NAMALWA (cell line): ENCODE measurements at regions not wholly inside any gene's neighbourhood (a gene's known extent, or its start where the extent isn't known, plus 50 kb on each side); places are given as distances from the start of the nearest gene placed in this dataset.
"Not testable (repeated sequence)": the region's sequence is repeated elsewhere in the genome, so short reads cannot be mapped to it uniquely, and the experiment has no call there.

Source experiments
- DNase-seq: peaks from one replicate; pipeline ENCODE4 v3.0.0-alpha.2; 2015; ENCODE audit warnings: low spot score

DNA sequence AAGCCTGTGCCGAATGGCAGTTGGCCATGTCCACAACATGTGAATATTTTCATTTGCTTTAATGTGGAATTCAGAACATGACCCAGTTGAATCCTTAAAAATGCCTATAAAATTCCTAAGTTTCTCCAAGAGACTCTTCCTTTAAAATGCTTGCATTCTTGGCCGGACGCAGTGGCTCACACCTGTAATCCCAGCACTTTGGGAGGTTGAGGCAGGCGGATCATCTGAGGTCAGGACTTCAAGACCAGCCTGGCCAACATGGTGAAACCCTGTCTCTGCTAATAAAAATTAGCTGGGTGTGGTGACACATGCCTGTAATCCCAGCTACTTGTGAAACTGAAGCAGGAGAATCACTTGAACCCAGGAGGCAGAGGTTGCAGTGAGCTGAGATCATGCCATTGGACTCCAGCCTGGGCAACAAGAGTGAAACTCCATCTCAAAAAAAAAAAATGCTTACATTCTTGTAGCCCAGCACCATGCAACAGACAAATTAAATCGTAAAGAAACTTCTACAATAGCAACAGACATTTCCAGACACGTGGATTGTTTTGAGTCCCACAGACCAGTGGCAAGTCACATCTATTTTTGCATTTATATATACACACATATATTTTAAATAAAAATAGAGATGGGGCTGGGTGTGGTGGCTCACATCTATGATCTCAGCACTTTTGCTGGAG is 274.4 kb downstream of the GOLGA6L6 start:
- not testable (repeated sequence) for DNase-seq

DNA sequence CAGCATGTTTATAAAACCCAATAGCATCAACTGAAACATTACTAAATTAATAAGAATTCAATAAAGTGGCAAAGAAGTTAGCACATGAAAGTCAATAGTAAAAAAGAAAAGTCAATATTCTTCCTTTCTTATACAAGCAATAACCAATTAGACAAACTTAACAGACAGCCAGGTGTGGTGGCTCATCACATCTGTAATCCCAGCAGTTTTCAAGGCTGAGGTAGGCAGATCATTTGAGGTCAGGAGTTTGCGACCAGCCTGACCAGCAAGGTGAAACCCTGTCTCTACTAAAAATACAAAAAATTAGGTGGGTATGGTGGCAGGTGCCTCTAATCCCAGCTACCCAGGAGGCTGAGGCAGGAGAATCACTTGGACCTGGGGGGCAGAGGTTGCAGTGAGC is 275.9 kb downstream of the GOLGA6L6 start:
- DNase-seq, result not testable (repeated sequence)

DNA sequence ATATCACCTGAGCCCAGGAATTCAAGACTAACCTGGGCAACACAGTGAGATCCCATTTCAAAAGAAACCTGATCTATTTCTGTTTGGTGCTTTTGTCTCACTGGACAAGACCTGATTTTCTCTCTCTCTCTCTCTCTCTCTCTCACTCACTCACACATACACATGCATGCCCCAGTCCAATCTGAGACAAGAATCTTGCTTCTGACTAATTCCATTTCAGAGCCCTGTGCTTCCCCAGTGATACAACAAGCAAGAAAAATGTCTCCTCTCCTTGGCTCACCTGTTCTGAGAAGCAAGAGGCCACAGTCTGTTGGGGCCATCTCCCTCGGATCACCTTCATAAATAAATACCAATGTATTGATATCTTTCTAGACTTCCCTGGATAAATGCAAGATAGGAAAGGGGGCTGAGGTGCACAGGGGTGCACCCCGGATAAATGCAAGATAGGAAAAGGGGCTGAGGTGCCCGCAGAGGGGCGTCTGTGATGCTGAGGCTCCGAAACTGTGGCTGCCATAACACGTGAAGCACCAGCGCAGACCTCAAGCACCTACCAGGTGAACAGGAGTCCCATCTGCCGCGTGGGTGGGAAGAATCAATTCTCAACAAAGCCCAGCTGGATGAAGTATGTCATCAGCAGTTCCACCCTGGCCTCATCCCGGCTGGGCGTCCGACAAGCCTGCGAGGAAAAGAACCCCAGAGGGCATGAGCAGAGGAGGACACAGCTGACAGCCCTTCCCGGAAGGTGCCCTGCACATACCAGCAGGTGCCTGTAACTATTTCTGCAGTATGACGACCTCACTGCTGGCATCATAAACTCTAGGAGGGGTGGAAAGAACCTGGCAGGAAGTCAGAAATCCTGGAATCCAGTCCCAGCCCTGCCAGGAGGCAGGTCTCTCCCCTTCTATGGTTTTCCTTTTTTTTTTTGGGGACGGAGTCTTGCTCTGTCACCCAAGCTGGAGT is 280.0 kb downstream of the GOLGA6L6 start:
- not testable (repeated sequence) for DNase-seq

DNA sequence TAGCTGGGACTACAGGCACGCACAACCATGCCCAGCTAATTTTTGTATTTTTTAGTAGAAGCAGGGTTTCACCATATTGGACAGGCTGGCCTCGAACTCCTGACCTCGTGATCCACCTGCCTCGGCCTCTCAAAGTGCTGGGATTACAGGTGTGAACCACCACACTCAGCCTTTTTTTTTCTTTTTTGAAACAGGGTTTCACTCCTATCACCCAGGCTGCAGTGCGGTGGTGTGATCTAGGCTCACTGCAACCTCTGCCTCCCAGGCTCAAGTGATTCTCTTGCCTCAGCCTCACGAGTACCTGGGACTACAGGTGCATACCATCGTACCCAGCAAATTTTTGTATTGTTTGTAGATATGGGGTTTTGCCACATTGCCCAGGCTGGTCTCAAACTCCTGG is 280.9 kb downstream of the GOLGA6L6 start:
- not testable (repeated sequence) for DNase-seq

DNA sequence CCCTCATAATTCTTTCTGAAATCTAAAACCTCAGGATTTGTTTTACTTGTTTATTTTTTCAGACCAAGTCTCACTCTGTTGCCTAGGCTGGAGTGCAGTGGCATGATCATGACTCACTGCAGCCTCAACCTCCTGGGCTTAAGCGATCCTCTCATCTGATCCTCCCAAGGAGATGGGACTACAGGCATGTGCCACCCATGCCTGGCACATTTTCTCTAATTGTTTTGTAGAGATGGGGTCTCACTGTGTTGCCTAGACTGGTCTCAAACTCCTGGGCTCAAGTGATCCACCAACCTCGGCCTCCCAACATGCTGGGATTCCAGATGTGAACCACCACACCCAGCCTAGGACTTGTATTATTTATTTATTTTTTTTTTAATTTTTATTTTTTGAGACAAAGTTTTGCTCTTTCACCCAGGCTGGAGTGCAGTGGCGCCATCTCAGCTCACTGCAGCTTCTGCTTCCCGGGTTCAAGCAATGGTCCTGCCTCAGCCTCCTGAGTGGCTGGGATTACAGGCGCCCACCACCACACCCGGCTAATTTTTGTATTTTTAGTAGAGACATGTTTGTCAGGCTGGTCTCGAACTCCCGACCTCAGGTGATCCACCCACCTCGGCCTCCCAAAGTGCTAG is 281.9 kb downstream of the GOLGA6L6 start:
- DNase-seq, result not testable (repeated sequence)

DNA sequence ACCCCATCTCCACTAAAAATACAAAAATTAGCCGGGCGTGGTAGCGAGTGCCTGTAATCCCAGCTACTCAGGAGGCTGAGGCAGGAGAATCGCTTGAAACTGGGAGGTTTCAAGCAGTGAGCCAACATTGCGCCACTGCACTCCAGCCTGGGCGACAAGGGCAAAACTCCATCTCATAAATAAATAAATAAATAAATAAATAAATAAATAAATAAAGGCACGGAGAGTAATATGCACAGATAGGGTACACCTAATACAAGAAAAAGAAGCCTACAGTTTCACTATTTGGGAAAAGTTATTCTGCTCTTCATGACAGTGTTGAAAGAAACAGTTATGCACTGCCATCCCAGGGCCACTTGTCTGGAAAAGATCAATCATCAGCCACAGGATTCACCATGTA is 285.2 kb downstream of the GOLGA6L6 start:
- DNase-seq, result not testable (repeated sequence)

DNA sequence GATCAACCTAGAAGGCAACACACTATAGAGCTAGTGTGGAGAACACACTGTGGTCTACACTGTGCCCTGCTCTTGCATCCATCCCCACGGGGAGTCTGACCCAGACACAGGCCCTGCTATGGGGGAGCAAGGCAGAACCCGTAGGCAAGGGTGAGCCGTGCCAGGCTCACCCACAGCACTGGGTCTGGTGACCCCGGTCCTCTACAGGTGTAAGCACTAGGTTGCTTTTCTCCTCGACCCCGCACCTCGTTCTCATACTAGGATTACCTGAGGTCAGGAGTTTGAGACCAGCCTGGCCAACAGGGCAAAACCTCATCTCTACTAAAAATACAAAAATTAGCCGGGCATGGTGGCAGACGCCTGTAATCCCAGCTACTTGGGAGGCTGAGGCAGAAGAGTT is 286.0 kb downstream of the GOLGA6L6 start:
- not testable (repeated sequence) for DNase-seq

DNA sequence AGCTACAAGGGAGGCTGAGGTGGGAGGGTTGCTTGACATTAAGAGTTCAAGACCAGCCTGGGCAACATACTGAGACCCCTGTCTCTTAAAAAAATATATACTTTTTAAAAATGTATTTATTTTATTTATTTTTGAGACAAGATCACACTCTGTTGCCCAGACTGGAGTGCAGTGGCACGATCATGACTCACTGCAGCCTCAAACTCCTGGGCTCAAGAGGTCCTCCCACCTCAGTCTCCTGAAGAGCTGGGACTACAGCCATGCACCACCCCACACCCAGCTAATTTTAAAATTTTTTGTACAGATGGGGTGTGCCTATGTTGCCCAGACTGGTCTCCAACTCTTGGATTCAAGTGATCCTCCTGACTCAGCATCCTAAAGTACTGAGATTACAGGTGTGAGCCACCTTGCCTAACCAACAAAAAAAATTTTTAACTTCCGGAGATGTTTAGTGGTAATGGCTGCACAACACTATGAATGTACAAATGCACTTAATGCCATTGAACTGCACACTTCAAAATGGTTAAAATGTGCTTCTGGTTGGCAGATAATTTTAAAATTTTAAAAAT is 288.5 kb downstream of the GOLGA6L6 start:
- not testable (repeated sequence) for DNase-seq

DNA sequence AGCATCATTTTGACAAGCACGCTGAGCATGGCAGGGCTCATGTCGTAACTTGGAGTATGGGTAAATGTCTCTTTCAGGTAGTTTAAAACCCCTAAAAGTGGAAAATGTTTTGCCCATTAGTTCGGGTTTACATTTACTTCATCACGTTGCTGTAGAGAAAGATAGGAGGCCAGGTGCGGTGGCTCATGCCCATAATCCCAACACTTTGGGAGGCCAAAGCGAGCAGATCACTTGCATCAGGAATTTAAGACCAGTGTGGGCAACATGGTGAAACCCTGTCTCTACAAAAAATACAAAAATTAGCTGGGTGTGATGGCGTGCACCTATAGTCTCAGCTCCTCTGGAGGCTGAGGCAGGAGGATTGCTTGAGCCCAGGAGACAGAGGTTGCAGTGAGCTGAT is 289.6 kb downstream of the GOLGA6L6 start:
- DNase-seq, result not testable (repeated sequence)

DNA sequence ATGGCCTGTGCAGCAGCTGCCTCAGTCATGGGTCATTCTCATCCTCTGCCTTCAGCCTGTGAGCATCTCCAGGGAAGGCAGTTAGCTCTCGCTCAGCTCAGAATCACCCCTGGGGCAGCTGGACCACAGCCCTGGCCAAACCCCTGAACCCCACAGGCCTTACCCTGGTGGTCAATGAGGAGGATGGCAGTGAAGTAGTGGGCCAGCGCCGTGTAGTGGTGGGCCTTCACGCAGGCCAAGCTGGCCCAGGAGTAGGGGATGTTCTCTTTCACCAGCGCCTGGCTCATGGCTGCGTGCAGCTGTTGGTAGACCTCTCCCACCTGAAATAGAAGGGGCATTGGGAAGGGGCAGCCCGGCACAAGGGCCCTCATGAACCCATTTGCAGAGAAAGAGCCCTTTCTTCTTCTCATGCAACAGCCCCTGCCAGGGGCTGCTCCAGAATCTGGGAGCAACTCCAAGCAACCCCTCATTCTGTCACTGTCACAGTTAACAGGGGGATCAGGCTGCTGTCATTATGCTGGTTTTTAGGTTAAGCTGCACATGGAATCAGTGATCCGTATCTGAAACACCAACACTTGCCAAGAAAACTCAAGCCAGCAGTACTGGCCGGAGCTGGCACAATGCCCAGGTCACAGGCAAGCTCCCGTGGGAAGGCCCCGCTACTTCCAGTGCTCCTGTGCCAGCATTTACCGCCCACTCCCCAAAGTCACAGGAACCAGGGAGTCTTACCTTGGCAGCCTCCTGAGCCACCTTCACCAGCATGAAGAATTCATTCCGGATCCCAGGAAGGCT is 290.2 kb downstream of the GOLGA6L6 start:
- DNase-seq, result not testable (repeated sequence)

DNA sequence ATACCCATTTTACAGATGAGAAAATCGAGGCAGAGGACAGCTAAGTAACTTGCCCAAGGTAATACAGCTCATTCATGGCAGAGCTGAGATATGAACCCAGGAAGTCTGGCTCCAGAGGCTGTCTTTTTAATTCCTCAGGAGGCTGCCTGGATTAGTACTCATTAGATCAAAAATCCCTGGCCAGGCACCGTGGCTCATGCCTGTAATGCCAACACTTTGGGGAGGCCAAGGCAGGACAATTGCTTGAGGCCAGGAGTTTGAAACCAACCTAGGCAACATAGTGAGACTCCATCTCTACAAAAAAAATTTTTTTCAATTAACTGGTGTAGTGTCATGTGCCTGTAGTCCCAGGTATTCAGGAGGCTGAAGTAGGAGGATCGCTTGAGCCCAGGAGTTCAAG is 291.4 kb downstream of the GOLGA6L6 start:
- DNase-seq, result not testable (repeated sequence)

DNA sequence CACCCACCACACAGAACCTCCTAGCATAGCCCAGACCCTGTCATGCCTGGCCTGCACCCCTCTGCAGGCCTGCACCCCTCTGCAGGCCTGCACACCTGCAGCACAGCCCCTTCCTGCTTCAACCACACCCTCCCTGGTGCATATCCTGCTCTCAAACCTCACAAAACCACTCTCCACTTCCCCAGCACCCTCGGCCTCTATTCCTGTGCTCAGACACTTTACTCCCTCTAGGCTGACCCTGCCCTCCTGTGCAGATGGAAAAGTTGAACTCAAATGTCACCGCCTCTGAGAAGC is 292.0 kb downstream of the GOLGA6L6 start:
- not testable (repeated sequence) for DNase-seq

DNA sequence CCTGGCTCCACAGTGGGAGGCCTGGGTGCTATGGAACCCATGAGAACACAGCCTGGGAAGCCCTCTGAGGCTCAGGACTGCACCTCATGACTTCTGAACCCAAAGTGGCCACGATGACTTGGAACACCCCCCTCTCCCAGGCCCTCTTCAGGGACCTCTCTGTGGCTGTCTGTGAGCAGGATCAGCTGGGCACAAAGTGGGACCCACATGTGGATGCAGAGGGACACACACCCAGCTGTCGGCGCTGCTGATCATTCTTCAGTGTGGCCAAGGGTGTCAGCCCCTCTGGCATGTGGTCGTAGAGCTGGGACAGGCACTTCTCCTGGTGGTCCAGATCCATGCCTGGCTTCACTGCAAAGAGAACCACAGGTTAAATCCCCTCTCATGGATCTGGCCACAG is 293.2 kb downstream of the GOLGA6L6 start:
- not testable (repeated sequence) for DNase-seq

DNA sequence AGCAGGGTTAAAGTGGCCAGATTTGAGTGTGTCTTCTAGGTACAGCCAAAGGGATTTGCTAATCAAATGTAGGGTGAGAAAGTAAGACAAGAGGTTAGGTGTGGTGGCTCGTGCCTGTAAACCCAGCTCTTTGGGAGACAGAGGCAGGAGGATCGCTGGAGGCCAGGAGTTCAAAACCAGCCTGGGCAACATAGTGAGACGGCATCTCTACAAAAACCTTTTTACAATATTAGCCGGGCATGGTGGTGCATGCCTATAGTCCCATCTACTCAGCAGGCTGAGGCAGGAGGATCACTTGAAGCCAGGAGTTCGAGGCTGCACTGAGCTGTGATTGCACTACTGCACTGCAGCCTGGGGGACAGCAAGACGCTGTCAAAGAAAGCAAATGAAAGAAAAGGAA is 294.5 kb downstream of the GOLGA6L6 start:
- not testable (repeated sequence) for DNase-seq

DNA sequence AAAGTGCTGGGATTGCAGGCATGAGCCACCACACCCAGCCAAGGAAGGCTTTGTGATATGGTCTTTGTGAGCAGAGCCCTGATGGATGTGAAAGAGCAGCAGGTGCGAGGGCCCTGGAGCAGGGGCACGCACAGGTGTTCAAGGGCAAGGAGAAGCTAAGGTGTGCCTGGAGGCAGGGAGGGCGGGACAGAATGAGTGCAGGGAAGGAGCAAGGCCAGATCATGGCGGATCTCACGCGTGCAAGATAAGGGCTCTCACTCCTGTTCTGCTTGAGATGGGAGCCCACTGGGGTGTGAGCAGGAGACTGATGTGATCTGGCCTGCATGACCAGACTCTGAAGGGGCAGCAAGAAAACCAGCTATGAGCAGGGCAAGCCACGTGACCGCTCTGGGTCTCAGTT is 295.0 kb downstream of the GOLGA6L6 start:
- not testable (repeated sequence) for DNase-seq

DNA sequence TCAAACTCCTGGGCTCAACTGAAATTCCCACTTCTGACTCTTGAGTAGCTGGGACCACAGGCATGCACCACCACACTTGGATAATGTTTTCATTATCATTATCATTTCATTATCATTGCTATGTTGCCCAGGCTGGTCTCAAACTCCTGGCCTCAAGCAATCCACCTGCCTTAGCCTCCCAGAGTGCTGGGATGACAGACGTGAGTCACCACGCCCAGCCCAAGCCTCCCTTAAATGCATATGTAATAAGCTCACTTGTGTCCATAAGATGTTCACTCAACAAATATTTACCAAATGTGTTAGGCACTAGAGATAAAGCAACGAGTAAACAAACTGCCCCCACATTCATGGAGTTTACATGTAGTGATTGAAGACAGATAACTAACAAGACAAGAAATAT is 295.7 kb downstream of the GOLGA6L6 start:
- DNase-seq, result not testable (repeated sequence)

DNA sequence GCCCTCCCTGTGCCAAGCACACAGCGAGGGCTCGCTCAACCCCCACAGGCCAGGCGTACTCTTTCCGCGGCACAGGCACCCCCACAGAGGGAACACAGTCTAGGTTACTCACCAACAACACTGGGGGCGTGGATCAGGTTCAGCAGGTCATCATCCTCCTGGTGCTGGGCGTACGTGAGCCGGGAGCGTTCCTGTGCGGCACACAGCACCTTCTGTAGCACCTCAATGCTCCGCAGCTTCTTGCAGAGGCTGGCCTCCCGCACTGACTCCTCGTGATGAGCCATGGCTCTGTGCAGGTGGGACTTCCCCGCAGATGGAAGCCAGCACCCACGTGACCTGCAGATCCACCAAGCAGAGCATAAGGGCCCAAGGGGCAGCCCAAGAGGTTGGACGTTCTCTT is 296.8 kb downstream of the GOLGA6L6 start:
- DNase-seq, result not testable (repeated sequence)

DNA sequence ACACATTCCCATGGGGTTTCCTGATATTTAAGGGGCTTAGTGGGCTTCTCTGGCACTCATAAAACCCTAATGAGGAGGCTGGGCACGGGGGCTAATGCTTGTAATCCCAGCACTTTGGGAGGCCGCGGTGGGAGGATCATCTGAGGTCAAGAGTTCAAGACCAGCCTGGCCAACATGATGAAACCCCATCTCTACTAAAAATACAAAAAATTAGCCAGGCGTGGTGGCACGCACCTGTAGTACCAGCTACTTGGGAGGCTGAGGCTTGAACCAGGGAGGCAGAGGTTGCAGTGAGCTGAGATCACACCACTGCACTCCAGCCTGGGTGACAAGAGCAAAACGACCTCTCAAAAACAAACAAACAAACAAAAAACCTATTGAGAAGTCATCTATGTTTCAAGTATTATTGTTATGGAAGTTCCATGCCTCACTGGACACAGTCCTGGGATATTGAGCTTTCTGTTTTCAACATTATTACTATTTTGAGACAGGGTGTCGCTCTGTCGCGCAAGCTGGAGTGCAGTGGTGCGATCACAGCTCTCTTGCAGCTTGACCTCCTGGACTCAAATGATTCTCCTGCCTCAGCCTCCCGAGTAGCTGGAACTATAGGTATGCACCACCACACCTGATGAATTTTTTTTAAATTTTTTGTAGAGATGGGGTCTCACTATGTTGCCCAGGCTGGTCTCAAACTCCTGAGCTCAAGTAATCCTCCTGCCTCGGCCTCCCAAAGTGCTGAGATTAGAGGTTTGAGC is 297.9 kb downstream of the GOLGA6L6 start:
- not testable (repeated sequence) for DNase-seq

DNA sequence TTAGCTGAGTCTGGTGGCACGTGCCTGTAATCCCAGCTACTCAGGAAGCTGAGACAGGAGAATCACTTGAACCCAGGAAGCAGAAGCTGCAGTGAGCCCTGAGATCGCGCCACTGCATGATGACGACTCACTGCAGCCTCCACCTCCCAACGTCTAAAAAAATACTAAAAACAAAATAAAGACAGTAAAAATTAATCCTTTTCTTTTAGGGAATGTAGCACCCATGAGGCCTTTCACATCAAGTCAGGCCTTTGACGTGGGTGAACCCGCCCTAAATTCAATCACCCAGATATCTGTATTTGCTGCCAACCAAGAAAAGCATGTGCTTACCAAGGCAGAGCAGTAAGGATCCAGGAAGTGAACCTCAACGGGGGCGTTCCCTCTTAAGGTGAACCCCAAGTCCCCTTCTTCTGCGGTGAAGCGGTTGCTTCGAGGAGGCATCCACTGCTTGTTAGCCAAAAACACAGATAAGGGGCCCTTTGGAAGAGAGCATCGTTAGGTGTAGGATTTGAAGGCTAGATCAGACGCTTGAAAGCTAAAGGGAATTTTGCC is 301.2 kb downstream of the GOLGA6L6 start:
- DNase-seq, result not testable (repeated sequence)

DNA sequence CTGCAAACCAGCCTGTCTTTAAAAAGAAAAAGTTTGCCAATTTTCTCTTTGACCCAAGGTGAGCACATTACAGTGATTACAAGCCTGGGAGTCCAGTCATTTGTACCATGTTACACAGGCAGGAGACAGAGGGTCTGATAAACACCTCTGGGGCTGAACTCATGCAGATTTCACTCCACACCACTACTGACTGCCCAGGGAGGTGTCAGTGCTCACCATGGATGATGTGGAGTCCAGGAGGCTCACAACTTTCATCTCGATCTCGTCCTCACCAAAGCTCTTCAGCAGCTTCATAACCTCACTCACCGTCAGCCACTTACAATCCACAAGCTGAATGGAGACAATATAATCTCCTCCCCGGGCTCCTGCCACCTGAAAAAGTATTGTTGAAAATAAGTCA is 302.4 kb downstream of the GOLGA6L6 start:
- not testable (repeated sequence) for DNase-seq
